Esophagus muscularis mucosa (tissue), 3 donors: ENCODE measurements at regions not wholly inside any gene's neighbourhood (a gene's known extent, or its start where the extent isn't known, plus 50 kb on each side); places are given as distances from the start of the nearest gene placed in this dataset.

Experiments
- POLR2A ChIP-seq: fragments of 450-650 bp; IDR thresholded peaks from one replicate; pipeline ENCODE4 v1.6.1; 2017; ENCODE audit warnings: antibody characterized with exemption, moderate library complexity, mild to moderate bottlenecking, low read depth
- POLR2AphosphoS5 ChIP-seq, 2 donors: sonication (generic); formaldehyde crosslinking; IDR thresholded peaks; one replicate each; pipeline ENCODE4 v1.6.1; 2017; ENCODE audit warnings: antibody characterized with exemption in 2 of 2
- TF ChIP-seq, protein P1 (sequence below), 3 experiments: fragments of 200-600 bp in 2 of 3; fragments of 450-650 bp in 1 of 3; sonication (generic) in 2 of 3; IDR thresholded peaks; one replicate each; pipeline ENCODE4 v1.5.1; 2017 to 2019; ENCODE audit warnings: antibody characterized with exemption in 3 of 3, mild to moderate bottlenecking in 2 of 3, moderate library complexity in 1 of 3

DNA sequence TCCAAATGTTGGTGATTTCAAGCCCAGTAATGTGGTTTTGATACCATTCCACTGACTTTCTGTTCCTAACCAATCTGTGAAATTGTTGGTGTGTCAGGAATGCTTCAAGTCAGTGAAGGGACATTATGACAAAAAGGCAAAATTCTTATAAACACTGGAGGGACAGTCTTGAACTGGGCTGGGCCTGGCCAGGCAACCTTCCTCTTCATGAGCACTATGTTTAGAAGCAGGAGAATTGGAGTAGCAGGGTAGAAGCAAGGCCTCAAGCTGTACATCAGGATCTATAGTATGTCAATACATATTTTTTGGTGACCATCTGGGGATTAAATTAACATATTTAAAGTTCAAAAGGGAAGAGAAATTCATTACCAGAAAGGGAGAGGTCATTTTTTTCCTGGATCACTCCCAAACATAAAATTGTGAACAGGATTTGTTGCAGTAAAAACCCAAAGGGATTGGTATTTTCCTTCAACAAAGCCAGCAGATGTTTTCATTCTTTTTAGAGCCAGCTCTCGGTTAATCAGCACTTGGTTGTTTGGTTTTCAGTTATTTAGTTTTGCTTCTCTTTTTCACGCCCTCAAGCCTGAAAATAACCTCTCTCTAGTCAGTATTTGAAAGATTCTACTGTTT lies 77.9 kb upstream of the PIK3R1 start:
- TF ChIP-seq POLR2AphosphoS5 (IDR thresholded peaks at IDR 0.05), result no peak
- TF ChIP-seq, protein P1, sequence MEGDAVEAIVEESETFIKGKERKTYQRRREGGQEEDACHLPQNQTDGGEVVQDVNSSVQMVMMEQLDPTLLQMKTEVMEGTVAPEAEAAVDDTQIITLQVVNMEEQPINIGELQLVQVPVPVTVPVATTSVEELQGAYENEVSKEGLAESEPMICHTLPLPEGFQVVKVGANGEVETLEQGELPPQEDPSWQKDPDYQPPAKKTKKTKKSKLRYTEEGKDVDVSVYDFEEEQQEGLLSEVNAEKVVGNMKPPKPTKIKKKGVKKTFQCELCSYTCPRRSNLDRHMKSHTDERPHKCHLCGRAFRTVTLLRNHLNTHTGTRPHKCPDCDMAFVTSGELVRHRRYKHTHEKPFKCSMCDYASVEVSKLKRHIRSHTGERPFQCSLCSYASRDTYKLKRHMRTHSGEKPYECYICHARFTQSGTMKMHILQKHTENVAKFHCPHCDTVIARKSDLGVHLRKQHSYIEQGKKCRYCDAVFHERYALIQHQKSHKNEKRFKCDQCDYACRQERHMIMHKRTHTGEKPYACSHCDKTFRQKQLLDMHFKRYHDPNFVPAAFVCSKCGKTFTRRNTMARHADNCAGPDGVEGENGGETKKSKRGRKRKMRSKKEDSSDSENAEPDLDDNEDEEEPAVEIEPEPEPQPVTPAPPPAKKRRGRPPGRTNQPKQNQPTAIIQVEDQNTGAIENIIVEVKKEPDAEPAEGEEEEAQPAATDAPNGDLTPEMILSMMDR (IDR thresholded peaks at IDR 0.05), result no peak
- no peak for TF ChIP-seq POLR2A
